Vagina (tissue), 2 donors: ENCODE measurements at regions not wholly inside any gene's neighbourhood (a gene's known extent, or its start where the extent isn't known, plus 50 kb on each side); places are given as distances from the start of the nearest gene placed in this dataset.

Experiments used
- POLR2A ChIP-seq, 2 donors: fragments of 450-650 bp; IDR thresholded peaks; one replicate each; pipeline ENCODE4 v1.6.1; 2017; ENCODE audit warnings: antibody characterized with exemption in 2 of 2, mild to moderate bottlenecking in 2 of 2, moderate library complexity in 2 of 2
- POLR2AphosphoS5 ChIP-seq, 2 donors: sonication (generic); formaldehyde crosslinking; IDR thresholded peaks; one replicate each; pipeline ENCODE4 v1.9.0; 2017; ENCODE audit warnings: antibody characterized with exemption in 2 of 2, mild to moderate bottlenecking in 2 of 2, low read depth in 1 of 2; ENCODE audit not compliant: insufficient read depth in 1 of 2
- TF ChIP-seq, protein P1 (sequence below), 3 experiments: fragments of 450-650 bp in 2 of 3; fragments of 200-600 bp in 1 of 3; sonication (generic) in 1 of 3; IDR thresholded peaks; one replicate each; pipeline ENCODE4 v1.5.1; 2017 to 2019; ENCODE audit warnings: antibody characterized with exemption in 3 of 3, mild to moderate bottlenecking in 2 of 3, moderate library complexity in 2 of 3

- TF ChIP-seq, protein P1, sequence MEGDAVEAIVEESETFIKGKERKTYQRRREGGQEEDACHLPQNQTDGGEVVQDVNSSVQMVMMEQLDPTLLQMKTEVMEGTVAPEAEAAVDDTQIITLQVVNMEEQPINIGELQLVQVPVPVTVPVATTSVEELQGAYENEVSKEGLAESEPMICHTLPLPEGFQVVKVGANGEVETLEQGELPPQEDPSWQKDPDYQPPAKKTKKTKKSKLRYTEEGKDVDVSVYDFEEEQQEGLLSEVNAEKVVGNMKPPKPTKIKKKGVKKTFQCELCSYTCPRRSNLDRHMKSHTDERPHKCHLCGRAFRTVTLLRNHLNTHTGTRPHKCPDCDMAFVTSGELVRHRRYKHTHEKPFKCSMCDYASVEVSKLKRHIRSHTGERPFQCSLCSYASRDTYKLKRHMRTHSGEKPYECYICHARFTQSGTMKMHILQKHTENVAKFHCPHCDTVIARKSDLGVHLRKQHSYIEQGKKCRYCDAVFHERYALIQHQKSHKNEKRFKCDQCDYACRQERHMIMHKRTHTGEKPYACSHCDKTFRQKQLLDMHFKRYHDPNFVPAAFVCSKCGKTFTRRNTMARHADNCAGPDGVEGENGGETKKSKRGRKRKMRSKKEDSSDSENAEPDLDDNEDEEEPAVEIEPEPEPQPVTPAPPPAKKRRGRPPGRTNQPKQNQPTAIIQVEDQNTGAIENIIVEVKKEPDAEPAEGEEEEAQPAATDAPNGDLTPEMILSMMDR (IDR thresholded peaks at IDR 0.05) = no peak
- TF ChIP-seq POLR2AphosphoS5 (IDR thresholded peaks at IDR 0.05; ENCODE audit: insufficient read depth in 1 of 2, low read depth in 1 of 2) (no peak), POLR2A (IDR thresholded peaks at IDR 0.05) (no peak)
These were observed 1129.0 kb upstream of the PCDH9 start for GRCh38 chr13:68359105-68359504.
